ENCODE measurements at regions not wholly inside any gene's neighbourhood (a gene's known extent, or its start where the extent isn't known, plus 50 kb on each side); places are given as distances from the start of the nearest gene placed in this dataset.

- TF ChIP-seq CTCF (IDR thresholded peaks at IDR 0.05) (no peak), POLR2A (IDR thresholded peaks at IDR 0.05) (no peak), POLR2AphosphoS5 (IDR thresholded peaks at IDR 0.05; ENCODE audit: insufficient read depth in 1 of 2, low read depth in 1 of 2) (no peak)
Observed at GRCh38 chr16:6406028-6406427, 926.6 kb upstream of the RBFOX1 start.

Data from vagina (tissue), 2 donors.